ENCODE measurements at regions not wholly inside any gene's neighbourhood (a gene's known extent, or its start where the extent isn't known, plus 50 kb on each side); places are given as distances from the start of the nearest gene placed in this dataset.

- intact Hi-C loops (cut with micrococcal nuclease) = no loop called here
- Mint-ChIP-seq H3K27me3 (ENCODE audit: insufficient read depth, unreplicated experiment) (no peaks in the 10 kb centered on the region), H3K4me1 (ENCODE audit: insufficient read depth, unreplicated experiment) (peaks cover 9% of the 10 kb centered on the region), H3K4me3 (ENCODE audit: unreplicated experiment) (no peak overlapping the region), H3K36me3 (ENCODE audit: insufficient read depth, unreplicated experiment) (no peaks in the 10 kb centered on the region), H3K9me3 (ENCODE audit: unreplicated experiment) (no peaks in the 10 kb centered on the region), H3K27ac (ENCODE audit: low read depth, unreplicated experiment) (peak overlapping the region; percentile 89)
- TF ChIP-seq CTCF (IDR thresholded peaks at IDR 0.05; ENCODE audit: unreplicated experiment) = no peak
- POLR2A ChIA-PET = interaction anchor here (0.9 to 3.0 kb wide), 4 partner anchors 10 to 67 kb away, joined by 3 to 15 read pairs (median 4); no protein-coding TSS in a partner anchor
- no TSS peak for BruUV-seq (replicated peaks)
- DNase-seq (ENCODE audit: unreplicated experiment) = peak; percentile 84
- CTCF ChIA-PET = no interaction called here
Measured at GRCh38 chr5:164600274-164600673, 1094.9 kb downstream of the MAT2B start.

DNA sequence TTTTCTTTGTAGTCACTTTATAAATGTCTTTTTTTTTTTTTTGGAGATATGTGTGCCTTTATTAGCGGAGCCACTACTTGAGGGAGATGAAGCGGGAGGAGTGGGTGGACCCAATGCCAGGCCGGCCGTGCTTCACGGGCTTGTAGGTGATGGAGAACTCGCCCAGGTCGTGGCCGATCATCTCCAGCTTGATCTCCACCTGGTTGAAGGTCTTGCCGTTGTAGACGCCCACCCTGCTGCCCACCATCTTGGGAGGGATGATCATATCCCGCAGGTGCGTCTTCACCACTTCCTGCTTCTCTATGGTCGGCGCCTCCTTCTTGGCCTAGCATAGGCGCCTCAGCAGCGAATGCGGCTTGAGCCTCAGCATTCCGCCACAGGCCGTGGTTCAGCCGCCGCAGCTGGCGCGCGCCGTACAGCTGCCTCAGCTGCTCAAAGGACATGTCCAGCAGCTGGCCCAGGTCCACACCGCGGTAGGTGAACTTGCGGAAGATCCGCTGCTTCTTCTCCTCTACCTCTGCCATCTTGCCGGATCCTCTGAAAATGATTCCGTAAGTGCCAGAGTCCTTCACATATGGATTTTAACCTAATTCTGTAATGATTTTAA is 1095.6 kb downstream of the MAT2B start:
- no peak for TF ChIP-seq CTCF (IDR thresholded peaks at IDR 0.05; ENCODE audit: unreplicated experiment)
- no peaks in the 10 kb centered on the region for H3K9me3 Mint-ChIP-seq (ENCODE audit: unreplicated experiment)
- intact Hi-C loops (cut with micrococcal nuclease) = no loop called here
- no peaks in the 10 kb centered on the region for H3K27me3 Mint-ChIP-seq (ENCODE audit: insufficient read depth, unreplicated experiment)
- no peak for DNase-seq (ENCODE audit: unreplicated experiment)
- BruUV-seq (replicated peaks) = no TSS peak
- ChIA-PET CTCF (no interaction called here), POLR2A (interaction anchor here (1.1 to 3.0 kb wide), 3 partner anchors 11 to 68 kb away, joined by 3 to 15 read pairs (median 4); no protein-coding TSS in a partner anchor)
- H3K36me3 Mint-ChIP-seq (ENCODE audit: insufficient read depth, unreplicated experiment) = no peaks in the 10 kb centered on the region
- no peak overlapping the region for H3K4me3 Mint-ChIP-seq (ENCODE audit: unreplicated experiment)
- peaks cover 9% of the 10 kb centered on the region for H3K4me1 Mint-ChIP-seq (ENCODE audit: insufficient read depth, unreplicated experiment)
- peak overlapping the region; percentile 89 for H3K27ac Mint-ChIP-seq (ENCODE audit: low read depth, unreplicated experiment)

GRCh38 chr5:164608507-164608906 is 1103.1 kb downstream of the MAT2B start:
- no TSS peak for BruUV-seq (replicated peaks)
- no peaks in the 10 kb centered on the region for H3K9me3 Mint-ChIP-seq (ENCODE audit: unreplicated experiment)
- intact Hi-C loops (cut with micrococcal nuclease) = no loop called here
- TF ChIP-seq CTCF (IDR thresholded peaks at IDR 0.05; ENCODE audit: unreplicated experiment) = no peak
- ChIA-PET CTCF (no interaction called here), POLR2A (no interaction called here)
- H3K36me3 Mint-ChIP-seq (ENCODE audit: insufficient read depth, unreplicated experiment) = no peaks in the 10 kb centered on the region
- no peak for DNase-seq (ENCODE audit: unreplicated experiment)
- no peak overlapping the region for H3K27ac Mint-ChIP-seq (ENCODE audit: low read depth, unreplicated experiment)
- H3K4me1 Mint-ChIP-seq (ENCODE audit: insufficient read depth, unreplicated experiment) = no peaks in the 10 kb centered on the region
- H3K4me3 Mint-ChIP-seq (ENCODE audit: unreplicated experiment) = no peak overlapping the region
- no peaks in the 10 kb centered on the region for H3K27me3 Mint-ChIP-seq (ENCODE audit: insufficient read depth, unreplicated experiment)

GRCh38 chr5:164610374-164610773 is 1105.0 kb downstream of the MAT2B start:
- BruUV-seq (replicated peaks) = no TSS peak
- ChIA-PET CTCF (no interaction called here), POLR2A (no interaction called here)
- Mint-ChIP-seq H3K27ac (ENCODE audit: low read depth, unreplicated experiment) (no peak overlapping the region), H3K4me3 (ENCODE audit: unreplicated experiment) (no peak overlapping the region), H3K27me3 (ENCODE audit: insufficient read depth, unreplicated experiment) (no peaks in the 10 kb centered on the region), H3K4me1 (ENCODE audit: insufficient read depth, unreplicated experiment) (no peaks in the 10 kb centered on the region), H3K9me3 (ENCODE audit: unreplicated experiment) (no peaks in the 10 kb centered on the region), H3K36me3 (ENCODE audit: insufficient read depth, unreplicated experiment) (no peaks in the 10 kb centered on the region)
- no peak for DNase-seq (ENCODE audit: unreplicated experiment)
- no peak for TF ChIP-seq CTCF (IDR thresholded peaks at IDR 0.05; ENCODE audit: unreplicated experiment)
- intact Hi-C loops (cut with micrococcal nuclease) = no loop called here

Measured in MCF 10A (cell line).